ENCODE measurements at regions not wholly inside any gene's neighbourhood (a gene's known extent, or its start where the extent isn't known, plus 50 kb on each side); places are given as distances from the start of the nearest gene placed in this dataset.

GRCh38 chrX:118177708-118178107 lies 61.1 kb upstream of the KLHL13 start:
- Histone ChIP-seq H3K27me3 (ENCODE audit: insufficient read depth, poor library complexity, severe bottlenecking) (no peaks in the 10 kb centered on the region), H3K27ac (replicated peaks) (no peak overlapping the region), H3K4me3 (replicated peaks; ENCODE audit: insufficient read depth, low read length) (no peak overlapping the region)
- no peak for DNase-seq (ENCODE audit: low read depth in 1 of 2, low spot score in 1 of 2)
- TF ChIP-seq CTCF (IDR thresholded peaks at IDR 0.05; ENCODE audit: insufficient read depth, low read length) (no peak), SPI1 (IDR thresholded peaks at IDR 0.05; ENCODE audit: borderline replicate concordance, low read depth) (no peak), REST (IDR thresholded peaks at IDR 0.05; ENCODE audit: insufficient replicate concordance, low read depth) (no peak), POLR2AphosphoS5 (IDR thresholded peaks at IDR 0.05; ENCODE audit: low read depth) (no peak), GABPA (IDR thresholded peaks at IDR 0.05; ENCODE audit: low read depth) (no peak)

- no peak overlapping the region for H3K27ac ChIP-seq (replicated peaks)
- TF ChIP-seq CTCF (IDR thresholded peaks at IDR 0.05; ENCODE audit: insufficient read depth, low read length) (no peak), SPI1 (IDR thresholded peaks at IDR 0.05; ENCODE audit: borderline replicate concordance, low read depth) (no peak), REST (IDR thresholded peaks at IDR 0.05; ENCODE audit: insufficient replicate concordance, low read depth) (no peak), GABPA (IDR thresholded peaks at IDR 0.05; ENCODE audit: low read depth) (no peak), POLR2AphosphoS5 (IDR thresholded peaks at IDR 0.05; ENCODE audit: low read depth) (no peak)
- no peak for DNase-seq (ENCODE audit: low read depth in 1 of 2, low spot score in 1 of 2)
- H3K4me3 ChIP-seq (replicated peaks; ENCODE audit: insufficient read depth, low read length) = no peak overlapping the region
- H3K27me3 ChIP-seq (ENCODE audit: insufficient read depth, poor library complexity, severe bottlenecking) = no peaks in the 10 kb centered on the region
Observed at GRCh38 chrX:118178450-118178849, 61.8 kb upstream of the KLHL13 start.

- H3K27me3 ChIP-seq (ENCODE audit: insufficient read depth, poor library complexity, severe bottlenecking) = no peaks in the 10 kb centered on the region
- no peak overlapping the region for H3K4me3 ChIP-seq (replicated peaks; ENCODE audit: insufficient read depth, low read length)
- no peak for TF ChIP-seq REST (IDR thresholded peaks at IDR 0.05; ENCODE audit: insufficient replicate concordance, low read depth)
- TF ChIP-seq POLR2AphosphoS5 (IDR thresholded peaks at IDR 0.05; ENCODE audit: low read depth) = no peak
- no peak for TF ChIP-seq GABPA (IDR thresholded peaks at IDR 0.05; ENCODE audit: low read depth)
- TF ChIP-seq SPI1 (IDR thresholded peaks at IDR 0.05; ENCODE audit: borderline replicate concordance, low read depth) = no peak
- no peak for TF ChIP-seq CTCF (IDR thresholded peaks at IDR 0.05; ENCODE audit: insufficient read depth, low read length)
- no peak for DNase-seq (ENCODE audit: low read depth in 1 of 2, low spot score in 1 of 2)
- no peak overlapping the region for H3K27ac ChIP-seq (replicated peaks)
Observed at GRCh38 chrX:118179161-118179560, 62.6 kb upstream of the KLHL13 start.
